ENCODE measurements at regions not wholly inside any gene's neighbourhood (a gene's known extent, or its start where the extent isn't known, plus 50 kb on each side); places are given as distances from the start of the nearest gene placed in this dataset.

DNA sequence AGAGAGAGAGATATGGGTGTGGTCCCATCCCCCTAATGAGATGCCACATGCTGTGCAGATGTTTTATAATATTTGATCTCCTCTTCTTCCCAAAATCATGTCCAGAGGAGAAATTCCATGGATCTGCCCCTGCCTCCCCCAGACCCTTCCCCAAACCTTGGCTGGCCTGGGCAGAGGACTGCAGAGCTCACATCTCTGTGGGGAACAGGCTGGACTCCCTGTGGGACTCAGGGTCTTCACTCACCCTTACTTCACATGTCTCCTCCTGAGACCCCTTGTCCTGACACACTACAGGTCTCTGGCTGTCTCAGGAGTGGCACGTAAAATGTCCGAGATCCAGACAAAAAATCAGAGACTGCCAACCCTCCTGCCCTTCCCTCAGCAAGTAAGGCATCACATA, 76.0 kb upstream of the CAPRIN2 start:
- H3K27me3 ChIP-seq (ENCODE audit: insufficient read depth, low read length): no peaks in the 10 kb centered on the region; the same call in 1 of the 2 replicates
- no peak for TF ChIP-seq EZH2 (IDR thresholded peaks at IDR 0.05; ENCODE audit: borderline replicate concordance, low read length)
- TF ChIP-seq, protein P1, sequence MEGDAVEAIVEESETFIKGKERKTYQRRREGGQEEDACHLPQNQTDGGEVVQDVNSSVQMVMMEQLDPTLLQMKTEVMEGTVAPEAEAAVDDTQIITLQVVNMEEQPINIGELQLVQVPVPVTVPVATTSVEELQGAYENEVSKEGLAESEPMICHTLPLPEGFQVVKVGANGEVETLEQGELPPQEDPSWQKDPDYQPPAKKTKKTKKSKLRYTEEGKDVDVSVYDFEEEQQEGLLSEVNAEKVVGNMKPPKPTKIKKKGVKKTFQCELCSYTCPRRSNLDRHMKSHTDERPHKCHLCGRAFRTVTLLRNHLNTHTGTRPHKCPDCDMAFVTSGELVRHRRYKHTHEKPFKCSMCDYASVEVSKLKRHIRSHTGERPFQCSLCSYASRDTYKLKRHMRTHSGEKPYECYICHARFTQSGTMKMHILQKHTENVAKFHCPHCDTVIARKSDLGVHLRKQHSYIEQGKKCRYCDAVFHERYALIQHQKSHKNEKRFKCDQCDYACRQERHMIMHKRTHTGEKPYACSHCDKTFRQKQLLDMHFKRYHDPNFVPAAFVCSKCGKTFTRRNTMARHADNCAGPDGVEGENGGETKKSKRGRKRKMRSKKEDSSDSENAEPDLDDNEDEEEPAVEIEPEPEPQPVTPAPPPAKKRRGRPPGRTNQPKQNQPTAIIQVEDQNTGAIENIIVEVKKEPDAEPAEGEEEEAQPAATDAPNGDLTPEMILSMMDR (IDR thresholded peaks at IDR 0.05; ENCODE audit: low read length): no peak
- no peaks in the 10 kb centered on the region for H3K79me2 ChIP-seq (ENCODE audit: insufficient read depth, low read length)
- no peaks in the 10 kb centered on the region for H3F3A ChIP-seq (ENCODE audit: insufficient read depth, low read length)
- no peak overlapping the region for H2AFZ ChIP-seq (ENCODE audit: low read length)
- no peaks in the 10 kb centered on the region for H3K36me3 ChIP-seq (ENCODE audit: insufficient read depth, low read length)
- H4K20me1 ChIP-seq (ENCODE audit: insufficient read depth, low read length): no peaks in the 10 kb centered on the region
- no peaks in the 10 kb centered on the region for H3K9me3 ChIP-seq (ENCODE audit: low read length)
- H3K4me1 ChIP-seq (ENCODE audit: insufficient read depth, low read length, severe bottlenecking): no peaks in the 10 kb centered on the region
- H3K9me2 ChIP-seq (ENCODE audit: low read depth, low read length): no peaks in the 10 kb centered on the region
- H3K9ac ChIP-seq (ENCODE audit: low read length): no peak overlapping the region
- no peak overlapping the region for H3K4me3 ChIP-seq (ENCODE audit: low read depth, low read length, poor library complexity, severe bottlenecking)
- no peak overlapping the region for H3K4me2 ChIP-seq (ENCODE audit: low read length)
- H3K27ac ChIP-seq (ENCODE audit: low read depth, low read length, poor library complexity, severe bottlenecking): no peak overlapping the region

DNA sequence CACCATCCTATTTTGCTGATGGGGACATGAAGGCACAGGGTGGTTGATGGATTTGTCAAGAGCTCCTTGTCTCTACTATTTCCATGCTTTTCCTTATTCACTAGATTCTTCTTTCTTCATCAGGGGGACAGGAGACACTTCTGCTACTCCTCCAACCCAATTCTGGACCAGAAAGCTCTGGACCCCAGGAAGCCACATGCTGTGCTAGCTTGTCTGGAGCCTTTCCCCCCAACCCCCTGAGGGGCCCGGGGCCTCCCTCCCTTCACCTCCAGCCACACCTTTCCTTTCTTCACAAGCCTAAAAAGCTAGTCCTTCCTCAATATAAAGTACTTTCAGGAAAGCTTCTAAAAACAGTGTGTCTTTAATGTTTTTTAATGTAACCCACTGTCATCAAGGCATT, 75.1 kb upstream of the CAPRIN2 start:
- no peak overlapping the region for H3K4me3 ChIP-seq (ENCODE audit: low read depth, low read length, poor library complexity, severe bottlenecking)
- H3K9me3 ChIP-seq (ENCODE audit: low read length): no peaks in the 10 kb centered on the region
- H3F3A ChIP-seq (ENCODE audit: insufficient read depth, low read length): no peaks in the 10 kb centered on the region
- TF ChIP-seq, protein P1 (IDR thresholded peaks at IDR 0.05; ENCODE audit: low read length): no peak
- TF ChIP-seq EZH2 (IDR thresholded peaks at IDR 0.05; ENCODE audit: borderline replicate concordance, low read length): no peak
- no peak overlapping the region for H3K27ac ChIP-seq (ENCODE audit: low read depth, low read length, poor library complexity, severe bottlenecking)
- no peaks in the 10 kb centered on the region for H3K4me1 ChIP-seq (ENCODE audit: insufficient read depth, low read length, severe bottlenecking)
- H3K9me2 ChIP-seq (ENCODE audit: low read depth, low read length): no peaks in the 10 kb centered on the region
- no peak overlapping the region for H3K4me2 ChIP-seq (ENCODE audit: low read length)
- H2AFZ ChIP-seq (ENCODE audit: low read length): no peak overlapping the region
- no peaks in the 10 kb centered on the region for H3K79me2 ChIP-seq (ENCODE audit: insufficient read depth, low read length)
- H3K27me3 ChIP-seq (ENCODE audit: insufficient read depth, low read length): no peaks in the 10 kb centered on the region; the same call in 1 of the 2 replicates
- H3K9ac ChIP-seq (ENCODE audit: low read length): no peak overlapping the region
- no peaks in the 10 kb centered on the region for H4K20me1 ChIP-seq (ENCODE audit: insufficient read depth, low read length)
- no peaks in the 10 kb centered on the region for H3K36me3 ChIP-seq (ENCODE audit: insufficient read depth, low read length)

DNA sequence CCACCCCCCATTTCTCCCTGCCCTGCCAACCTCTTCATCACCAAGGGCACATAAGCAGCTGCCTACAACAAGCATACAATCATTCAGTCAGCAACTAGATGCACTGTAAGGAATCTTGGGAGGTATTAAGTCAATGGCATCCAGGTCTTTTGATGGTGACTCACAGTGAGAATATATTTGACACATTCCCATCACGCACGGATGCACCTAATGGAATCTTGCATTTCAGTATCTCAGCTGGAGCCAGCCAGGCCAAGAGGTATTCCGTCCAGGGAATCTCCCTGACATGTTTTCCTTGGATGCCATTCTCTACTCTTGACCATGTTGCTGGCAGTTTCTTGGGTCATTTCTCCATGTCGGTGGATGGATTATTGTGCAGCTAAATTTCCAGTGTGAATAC, 73.9 kb upstream of the CAPRIN2 start:
- Histone ChIP-seq H3K4me2 (ENCODE audit: low read length) (no peak overlapping the region), H2AFZ (ENCODE audit: low read length) (no peak overlapping the region), H3K9me2 (ENCODE audit: low read depth, low read length) (no peaks in the 10 kb centered on the region), H4K20me1 (ENCODE audit: insufficient read depth, low read length) (no peaks in the 10 kb centered on the region), H3K9me3 (ENCODE audit: low read length) (no peaks in the 10 kb centered on the region), H3K4me1 (ENCODE audit: insufficient read depth, low read length, severe bottlenecking) (no peaks in the 10 kb centered on the region), H3K9ac (ENCODE audit: low read length) (no peak overlapping the region), H3K79me2 (ENCODE audit: insufficient read depth, low read length) (no peaks in the 10 kb centered on the region), H3F3A (ENCODE audit: insufficient read depth, low read length) (no peaks in the 10 kb centered on the region), H3K27ac (ENCODE audit: low read depth, low read length, poor library complexity, severe bottlenecking) (no peak overlapping the region), H3K27me3 (ENCODE audit: insufficient read depth, low read length) (no peaks in the 10 kb centered on the region; the same call in 1 of the 2 replicates), H3K36me3 (ENCODE audit: insufficient read depth, low read length) (no peaks in the 10 kb centered on the region), H3K4me3 (ENCODE audit: low read depth, low read length, poor library complexity, severe bottlenecking) (no peak overlapping the region)
- TF ChIP-seq, protein P1 (IDR thresholded peaks at IDR 0.05; ENCODE audit: low read length): no peak
- TF ChIP-seq EZH2 (IDR thresholded peaks at IDR 0.05; ENCODE audit: borderline replicate concordance, low read length): no peak
